CD4-positive, CD25-positive, alpha-beta regulatory T cell (primary cell): ENCODE measurements at regions not wholly inside any gene's neighbourhood (a gene's known extent, or its start where the extent isn't known, plus 50 kb on each side); places are given as distances from the start of the nearest gene placed in this dataset.
"Not testable (repeated sequence)": the region's sequence is repeated elsewhere in the genome, so short reads cannot be mapped to it uniquely, and the experiment has no call there.

Experiments used
- ATAC-seq, 2 donors: fragments of 150-1000 bp; cut with Tn5 transposase; one replicate each; pipeline ENCODE4 v1.10.0; 2021; ENCODE audit warnings: low read depth in 2 of 2, moderate number of reproducible peaks in 2 of 2, moderate library complexity in 1 of 2
- DNase-seq, 3 donors: peaks; one replicate each; pipeline versions ENCODE4 v3.0.0 to v3.0.0-alpha.2; 2012 to 2022; ENCODE audit warnings: mixed read lengths in 1 of 3
- H3K27ac ChIP-seq: one replicate; pipeline ENCODE4 v1.7.0; 2013; ENCODE audit warnings: mild to moderate bottlenecking, low read length; ENCODE audit not compliant: insufficient read depth, poor library complexity, severe bottlenecking
- H3K27me3 ChIP-seq: one replicate; pipeline ENCODE4 v1.7.0; 2013; ENCODE audit warnings: low read length; ENCODE audit not compliant: control insufficient read depth, insufficient read depth
- H3K36me3 ChIP-seq: one replicate; pipeline ENCODE4 v1.7.0; 2013; ENCODE audit warnings: mild to moderate bottlenecking, low read length, moderate library complexity; ENCODE audit not compliant: control insufficient read depth, insufficient read depth
- H3K4me1 ChIP-seq: 2 replicates; pipeline ENCODE4 v1.7.0; 2013; ENCODE audit warnings: mild to moderate bottlenecking, low read length; ENCODE audit not compliant: insufficient read depth, control insufficient read depth, poor library complexity, severe bottlenecking
- H3K4me3 ChIP-seq: one replicate; pipeline ENCODE4 v1.7.0; 2013; ENCODE audit warnings: low read depth, mild to moderate bottlenecking, low read length, moderate library complexity
- H3K9me3 ChIP-seq, 2 experiments: 1 replicate in 1 of 2; 2 replicates in 1 of 2; pipeline ENCODE4 v1.7.0; 2013; ENCODE audit warnings: low read length in 2 of 2, mild to moderate bottlenecking in 1 of 2, moderate library complexity in 1 of 2; ENCODE audit not compliant: control insufficient read depth in 2 of 2
- H3K27ac Mint-ChIP-seq, 3 donors: one replicate each; pipeline ENCODE4 v1.8.0; 2020 to 2022; ENCODE audit warnings: mild to moderate bottlenecking in 3 of 3, mixed read lengths in 3 of 3, moderate library complexity in 2 of 3
- H3K27me3 Mint-ChIP-seq: one replicate; pipeline ENCODE4 v1.8.0; 2022; ENCODE audit warnings: mild to moderate bottlenecking, mixed read lengths
- H3K36me3 Mint-ChIP-seq: one replicate; pipeline ENCODE4 v1.8.0; 2020; ENCODE audit warnings: mixed read lengths
- H3K4me1 Mint-ChIP-seq, 4 donors: one replicate each; pipeline ENCODE4 v1.8.0; 2020 to 2022; ENCODE audit warnings: mixed read lengths in 4 of 4, mild to moderate bottlenecking in 1 of 4
- H3K4me3 Mint-ChIP-seq, 4 donors: one replicate each; pipeline ENCODE4 v1.8.0; 2020 to 2022; ENCODE audit warnings: mild to moderate bottlenecking in 4 of 4, mixed read lengths in 4 of 4, moderate library complexity in 3 of 4
- H3K9me3 Mint-ChIP-seq, 7 donors: one replicate each; pipeline ENCODE4 v1.8.0; 2020 to 2022; ENCODE audit warnings: mixed read lengths in 7 of 7, mild to moderate bottlenecking in 3 of 7, moderate library complexity in 2 of 7

DNA sequence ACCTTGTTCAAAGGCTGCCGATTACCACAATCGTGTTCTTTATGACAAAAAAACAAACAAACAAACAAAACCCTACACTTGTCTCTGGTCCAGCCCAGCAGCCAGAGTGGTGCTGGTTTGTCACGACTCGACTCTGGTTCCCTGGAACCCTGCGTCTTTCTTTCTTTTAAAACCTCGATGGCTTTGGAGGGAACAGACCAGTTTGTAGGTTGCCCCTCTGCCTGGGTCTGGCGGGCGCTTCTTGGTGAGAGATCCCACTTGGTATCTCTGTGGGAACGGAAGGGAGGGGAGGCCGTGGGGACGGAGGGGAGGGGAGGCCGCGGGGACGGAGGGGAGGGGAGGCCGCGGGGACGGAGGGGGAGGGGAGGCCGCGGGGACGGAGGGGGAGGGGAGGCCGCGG is 176.2 kb upstream of the ZNF469 start:
- H3K4me1 ChIP-seq, H3K9me3 Mint-ChIP-seq, H3K4me3 ChIP-seq, H3K9me3 ChIP-seq, H3K36me3 Mint-ChIP-seq, H3K27ac ChIP-seq, ATAC-seq, H3K4me3 Mint-ChIP-seq, H3K36me3 ChIP-seq, H3K4me1 Mint-ChIP-seq, H3K27me3 Mint-ChIP-seq, DNase-seq, H3K27ac Mint-ChIP-seq, H3K27me3 ChIP-seq: not testable (repeated sequence)

DNA sequence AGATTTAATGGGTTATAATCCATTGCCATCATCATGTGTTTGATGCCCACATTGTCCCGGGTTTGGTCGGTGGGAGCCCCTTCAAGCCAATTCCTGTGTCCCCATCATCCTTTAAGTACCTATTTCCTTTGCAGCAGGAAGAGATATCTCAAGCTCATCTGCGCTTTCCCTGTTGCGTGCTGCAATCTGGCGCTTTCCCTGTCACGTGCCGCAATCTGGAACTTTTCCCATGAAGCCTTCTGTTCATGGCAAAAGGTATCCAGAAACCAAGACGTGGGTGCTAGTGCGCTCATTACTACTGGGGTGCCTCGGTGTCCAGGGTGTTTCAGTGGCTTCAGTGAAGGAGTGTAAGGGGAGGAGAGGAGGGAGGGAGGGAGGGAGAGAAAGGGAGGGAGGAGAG is 174.6 kb upstream of the ZNF469 start:
- Histone ChIP-seq H3K27me3 (no peaks in the 10 kb centered on the region), H3K36me3 (no peaks in the 10 kb centered on the region), H3K4me3 (no peak overlapping the region), H3K4me1 (no peaks in the 10 kb centered on the region), H3K27ac (no peak overlapping the region), H3K9me3 (no peaks in the 10 kb centered on the region)
- no peak for DNase-seq
- Mint-ChIP-seq H3K4me3 (no peak overlapping the region), H3K27me3 (no peaks in the 10 kb centered on the region), H3K9me3 (peaks cover 0 to 4% (median 2%) of the 10 kb centered on the region in 7 donors), H3K4me1 (no peaks in the 10 kb centered on the region), H3K27ac (no peak overlapping the region), H3K36me3 (no peaks in the 10 kb centered on the region)
- ATAC-seq: no peak

DNA sequence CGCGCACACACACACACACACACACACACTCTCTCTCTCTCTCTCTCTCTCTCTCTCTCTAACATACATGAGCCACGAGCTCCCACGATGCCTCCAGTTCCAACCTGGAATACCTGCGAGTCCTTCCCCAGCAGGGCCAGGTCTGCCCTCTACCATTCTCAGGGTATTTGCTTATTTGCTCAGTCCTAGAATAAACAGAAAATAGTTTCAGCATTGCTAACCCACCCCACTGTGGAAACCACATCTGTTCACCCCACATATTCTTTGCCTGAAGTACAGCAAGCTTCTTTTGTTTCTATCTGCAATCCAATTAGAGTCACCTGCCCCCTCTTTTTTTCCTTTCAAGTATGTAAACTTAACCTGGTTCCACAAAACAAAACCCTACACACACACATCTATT is 174.0 kb upstream of the ZNF469 start:
- H3K4me1 ChIP-seq, H3K4me1 Mint-ChIP-seq, DNase-seq, ATAC-seq, H3K9me3 Mint-ChIP-seq, H3K27me3 Mint-ChIP-seq, H3K27ac ChIP-seq, H3K27ac Mint-ChIP-seq, H3K36me3 ChIP-seq, H3K9me3 ChIP-seq, H3K4me3 ChIP-seq, H3K4me3 Mint-ChIP-seq, H3K27me3 ChIP-seq, H3K36me3 Mint-ChIP-seq: not testable (repeated sequence)

DNA sequence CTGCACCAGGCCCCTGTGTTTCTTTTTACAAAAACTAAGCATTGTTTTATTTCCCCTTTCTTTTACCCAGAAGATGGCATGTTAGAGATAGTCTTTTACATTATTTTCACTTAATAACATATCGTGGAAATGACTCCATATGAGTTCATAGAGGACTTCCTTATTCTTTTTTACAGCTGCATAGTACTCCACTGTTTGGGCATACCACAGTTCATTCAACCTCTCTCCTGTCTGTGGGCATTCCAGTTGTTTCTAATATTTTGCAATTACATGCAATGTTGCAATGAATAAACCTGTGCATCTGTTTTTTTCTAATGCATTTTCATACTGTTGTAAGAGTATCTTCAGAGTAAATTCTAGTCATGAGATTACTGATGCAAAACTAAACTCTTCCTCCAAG is 173.2 kb upstream of the ZNF469 start:
- ATAC-seq, H3K27ac Mint-ChIP-seq, H3K36me3 Mint-ChIP-seq, H3K4me3 ChIP-seq, H3K27me3 ChIP-seq, H3K4me3 Mint-ChIP-seq, H3K36me3 ChIP-seq, H3K9me3 ChIP-seq, H3K9me3 Mint-ChIP-seq, DNase-seq, H3K4me1 Mint-ChIP-seq, H3K4me1 ChIP-seq, H3K27ac ChIP-seq, H3K27me3 Mint-ChIP-seq: not testable (repeated sequence)

DNA sequence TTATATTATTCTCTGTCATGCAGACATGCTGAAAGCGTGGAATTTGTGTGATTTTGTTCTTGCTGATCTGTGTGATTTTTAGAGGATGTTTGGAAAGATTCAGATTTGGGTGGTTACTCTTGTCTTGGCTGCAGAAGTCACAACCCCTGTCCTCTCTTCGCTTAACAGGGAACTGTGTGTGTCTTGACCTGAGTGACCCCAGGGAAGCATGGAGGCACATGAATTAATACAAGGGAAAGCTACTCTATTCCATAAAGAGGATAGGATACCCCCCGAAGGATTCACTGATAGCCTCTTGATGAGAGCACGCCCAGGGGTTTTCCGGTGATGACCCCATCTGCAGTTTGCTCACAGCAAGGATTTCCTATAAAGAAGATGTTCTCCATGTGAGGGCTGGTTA is 168.8 kb upstream of the ZNF469 start:
- not testable (repeated sequence) for H3K9me3 ChIP-seq, ATAC-seq

DNA sequence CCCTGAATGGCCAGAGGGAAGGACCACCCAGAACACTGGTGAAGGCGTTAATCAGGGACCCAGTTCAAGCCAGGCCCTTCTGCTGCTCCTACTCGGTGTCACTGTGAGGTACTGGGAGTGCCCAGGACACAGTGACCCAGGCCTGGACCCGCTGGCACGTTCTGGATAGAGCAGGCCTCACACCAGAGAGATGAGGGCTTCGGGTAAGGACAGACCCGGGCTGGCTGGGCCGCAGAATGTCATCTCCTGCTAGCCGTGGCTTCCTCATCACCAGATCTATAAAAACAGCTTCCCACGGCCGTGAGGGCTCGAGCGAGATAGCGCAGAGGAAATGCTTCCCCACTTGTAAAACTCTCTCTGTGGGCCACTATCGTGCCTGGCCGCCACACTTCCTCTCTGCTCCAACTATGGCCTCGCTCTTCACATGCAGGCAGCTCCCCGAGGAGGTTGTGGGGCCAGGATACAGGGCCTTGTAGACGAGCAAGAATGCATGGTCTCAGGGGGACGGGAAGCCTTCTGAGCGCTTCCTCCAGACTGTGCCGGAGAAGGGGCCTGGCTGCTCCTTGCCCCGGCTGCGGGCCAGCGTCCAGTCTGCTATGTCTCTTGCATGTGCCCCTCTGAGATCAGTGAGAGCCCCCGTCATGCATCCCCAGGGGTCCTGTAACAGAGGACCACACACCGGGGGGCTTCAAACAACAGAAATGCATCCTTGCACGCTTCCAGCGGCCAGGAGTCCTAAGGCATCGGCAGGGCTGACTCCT is 161.6 kb upstream of the ZNF469 start:
- not testable (repeated sequence) for H3K9me3 ChIP-seq, H3K27me3 ChIP-seq, DNase-seq, H3K4me3 Mint-ChIP-seq, H3K36me3 ChIP-seq, ATAC-seq, H3K4me1 ChIP-seq, H3K27ac ChIP-seq, H3K4me3 ChIP-seq, H3K36me3 Mint-ChIP-seq, H3K4me1 Mint-ChIP-seq
- peaks cover 0 to 14% (median 2%) of the 10 kb centered on the region in 7 donors for H3K9me3 Mint-ChIP-seq
- peaks cover 15% of the 10 kb centered on the region for H3K27me3 Mint-ChIP-seq
- peak overlapping the region in 1 of 3 donors; percentile 56 for H3K27ac Mint-ChIP-seq

More for the DNA sequence above, 168.8 kb upstream of the ZNF469 start:
- not testable (repeated sequence) for H3K4me3 ChIP-seq, H3K36me3 ChIP-seq, H3K9me3 Mint-ChIP-seq, H3K4me1 Mint-ChIP-seq, H3K27me3 Mint-ChIP-seq, H3K4me3 Mint-ChIP-seq, H3K27ac ChIP-seq, H3K36me3 Mint-ChIP-seq, H3K27ac Mint-ChIP-seq, H3K4me1 ChIP-seq, H3K27me3 ChIP-seq, DNase-seq

DNA sequence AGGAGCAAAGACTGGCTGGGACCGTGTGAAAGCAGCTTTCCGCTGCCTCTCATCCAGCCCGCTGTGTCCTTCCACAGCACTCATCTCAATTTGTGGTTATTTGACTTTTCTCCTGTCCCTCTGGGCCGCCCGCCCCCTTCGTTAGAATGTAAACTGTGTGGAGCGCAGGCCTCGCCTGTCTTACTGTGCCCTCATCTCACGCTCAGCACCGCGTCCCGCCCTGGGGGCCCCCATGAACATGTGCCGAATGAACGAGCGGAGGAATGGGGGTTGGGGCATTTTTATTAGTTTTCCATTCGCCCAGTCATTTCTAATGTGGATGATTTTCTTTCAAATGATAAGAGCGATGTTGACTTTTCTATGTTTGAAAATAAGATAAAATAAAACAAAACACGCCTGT is 159.1 kb upstream of the ZNF469 start:
- not testable (repeated sequence) for H3K27ac ChIP-seq, H3K9me3 ChIP-seq

DNA sequence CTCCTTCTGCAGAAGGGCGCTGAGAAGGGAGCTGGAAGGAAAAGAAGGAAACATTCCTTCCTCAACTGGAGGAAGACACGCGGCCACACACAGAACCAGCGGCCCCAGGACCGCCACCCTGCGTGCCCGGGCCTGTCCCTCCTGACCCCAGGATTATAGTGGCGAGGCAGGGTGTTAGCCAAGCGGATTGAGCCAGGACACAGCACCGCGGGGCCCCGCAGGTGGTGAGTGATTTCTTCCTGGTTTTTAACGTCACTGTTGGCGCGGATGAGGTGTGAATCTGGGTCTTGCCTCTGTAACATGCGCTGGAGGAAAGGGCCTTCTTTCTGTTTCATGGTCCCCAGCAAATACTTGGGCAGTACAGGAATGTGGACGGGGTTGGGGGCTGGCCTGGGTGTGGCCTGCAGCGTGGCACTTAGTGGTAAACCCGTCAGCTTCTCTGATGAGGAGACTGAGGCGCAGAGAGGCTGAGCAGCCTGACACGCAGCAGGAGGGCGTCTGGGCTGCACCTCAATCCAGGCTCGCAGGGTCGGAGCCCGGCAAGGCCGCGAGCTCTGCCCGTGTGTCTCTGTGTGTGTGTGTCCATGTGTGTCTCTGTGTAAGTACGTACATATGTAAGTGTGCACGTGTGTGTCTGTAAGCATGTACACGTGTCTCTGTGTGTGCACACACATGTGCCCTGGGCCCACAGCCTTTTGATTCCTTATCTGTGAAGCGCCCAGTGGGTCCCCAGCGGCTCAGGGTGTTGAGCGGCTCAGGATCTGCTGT is 158.4 kb upstream of the ZNF469 start:
- H3K4me1 Mint-ChIP-seq, H3K36me3 Mint-ChIP-seq, DNase-seq, H3K27me3 ChIP-seq, H3K36me3 ChIP-seq, H3K4me1 ChIP-seq, H3K4me3 ChIP-seq, H3K4me3 Mint-ChIP-seq, H3K27ac ChIP-seq, H3K9me3 ChIP-seq, ATAC-seq, H3K9me3 Mint-ChIP-seq, H3K27ac Mint-ChIP-seq: not testable (repeated sequence)
- H3K27me3 Mint-ChIP-seq: peaks cover 15% of the 10 kb centered on the region

More for the DNA sequence above, 159.1 kb upstream of the ZNF469 start:
- H3K36me3 ChIP-seq, H3K4me3 Mint-ChIP-seq, H3K9me3 Mint-ChIP-seq, H3K36me3 Mint-ChIP-seq, H3K27me3 ChIP-seq, H3K4me1 ChIP-seq, DNase-seq, H3K4me1 Mint-ChIP-seq, ATAC-seq, H3K27ac Mint-ChIP-seq, H3K4me3 ChIP-seq: not testable (repeated sequence)
- peaks cover 15% of the 10 kb centered on the region for H3K27me3 Mint-ChIP-seq
